Trophoblast cell (in vitro differentiated cells and primary cell): ENCODE measurements at regions not wholly inside any gene's neighbourhood (a gene's known extent, or its start where the extent isn't known, plus 50 kb on each side); places are given as distances from the start of the nearest gene placed in this dataset.

Experiments
- DNase-seq, 2 donors: peaks; one replicate each; pipeline ENCODE4 v3.0.0-alpha.2; 2016
- H2AFZ ChIP-seq: 2 replicates; pipeline ENCODE4 v1.6.1; 2013; ENCODE audit warnings: low read length, moderate library complexity, mild to moderate bottlenecking; ENCODE audit not compliant: insufficient read depth, poor library complexity
- H2AK5ac ChIP-seq: 2 replicates; pipeline ENCODE4 v1.6.1; 2013; ENCODE audit warnings: mild to moderate bottlenecking, low read length
- H2BK120ac ChIP-seq: 2 replicates; pipeline ENCODE4 v1.6.1; 2013; ENCODE audit warnings: low read length, mild to moderate bottlenecking, moderate library complexity; ENCODE audit not compliant: insufficient read depth, poor library complexity
- H2BK12ac ChIP-seq: 2 replicates; pipeline ENCODE4 v1.6.1; 2013; ENCODE audit warnings: mild to moderate bottlenecking, low read length, moderate library complexity
- H2BK5ac ChIP-seq: 2 replicates; pipeline ENCODE4 v1.6.1; 2013; ENCODE audit warnings: low read length, low read depth, moderate library complexity, mild to moderate bottlenecking; ENCODE audit not compliant: poor library complexity
- H3K14ac ChIP-seq: 2 replicates; pipeline ENCODE4 v1.6.1; 2013; ENCODE audit warnings: mild to moderate bottlenecking, low read length
- H3K18ac ChIP-seq: 2 replicates; pipeline ENCODE4 v1.6.1; 2013; ENCODE audit warnings: mild to moderate bottlenecking, low read length
- H3K23ac ChIP-seq: 2 replicates; pipeline ENCODE4 v1.6.1; 2013; ENCODE audit warnings: low read length
- H3K27ac ChIP-seq: 2 replicates; pipeline ENCODE4 v1.5.1; 2013; ENCODE audit warnings: low read depth, mild to moderate bottlenecking, inconsistent platforms, low read length, moderate library complexity
- H3K27me3 ChIP-seq: 2 replicates; pipeline ENCODE4 v1.6.1; 2013; ENCODE audit warnings: inconsistent platforms, mild to moderate bottlenecking, low read length, moderate library complexity; ENCODE audit not compliant: insufficient read depth
- H3K36me3 ChIP-seq, 2 experiments: 1 replicate in 1 of 2; 2 replicates in 1 of 2; pipeline ENCODE4 v1.6.1; 2013; ENCODE audit warnings: low read length in 2 of 2, mild to moderate bottlenecking in 2 of 2, moderate library complexity in 1 of 2; ENCODE audit not compliant: insufficient read depth in 2 of 2, control insufficient read depth in 1 of 2
- H3K4ac ChIP-seq: 2 replicates; pipeline ENCODE4 v1.6.1; 2013; ENCODE audit warnings: low read depth, mild to moderate bottlenecking, low read length, moderate library complexity
- H3K4me1 ChIP-seq, 2 experiments: 1 replicate in 1 of 2; 2 replicates in 1 of 2; pipeline ENCODE4 v1.6.1; 2013; ENCODE audit warnings: low read length in 2 of 2, mild to moderate bottlenecking in 2 of 2, moderate library complexity in 1 of 2; ENCODE audit not compliant: insufficient read depth in 2 of 2, control insufficient read depth in 1 of 2
- H3K4me2 ChIP-seq: 2 replicates; pipeline ENCODE4 v1.6.1; 2013; ENCODE audit warnings: inconsistent platforms, mild to moderate bottlenecking, low read length, moderate library complexity
- H3K4me3 ChIP-seq: 2 replicates; pipeline ENCODE4 v1.5.1; 2013; ENCODE audit warnings: mild to moderate bottlenecking, low read depth, low read length, inconsistent platforms
- H3K79me1 ChIP-seq: one replicate; pipeline ENCODE4 v1.6.1; 2013; ENCODE audit warnings: low read length
- H3K79me2 ChIP-seq: 2 replicates; pipeline ENCODE4 v1.6.1; 2013; ENCODE audit warnings: low read length, mild to moderate bottlenecking; ENCODE audit not compliant: control insufficient read depth, insufficient read depth, poor library complexity
- H3K9ac ChIP-seq: 2 replicates; pipeline ENCODE4 v1.6.1; 2013; ENCODE audit warnings: mild to moderate bottlenecking, low read length
- H3K9me3 ChIP-seq: 2 replicates; pipeline ENCODE4 v1.6.1; 2013; ENCODE audit warnings: low read depth, mild to moderate bottlenecking, control low read depth, inconsistent platforms, low read length; ENCODE audit not compliant: insufficient read depth
- H4K12ac ChIP-seq: 2 replicates; pipeline ENCODE4 v1.6.1; 2013; ENCODE audit warnings: low read depth, mild to moderate bottlenecking, low read length, moderate library complexity
- H4K8ac ChIP-seq: 2 replicates; pipeline ENCODE4 v1.6.1; 2013; ENCODE audit warnings: low read depth, mild to moderate bottlenecking, low read length, moderate library complexity
- H4K91ac ChIP-seq: one replicate; pipeline ENCODE4 v1.6.1; 2013; ENCODE audit warnings: low read depth, mild to moderate bottlenecking, low read length, moderate library complexity
- WGBS: extraction: QIAGEN DNeasy Blood & Tissue Kit; methylation state at CpG from one replicate; pipeline ENCODE4 v1.1.7; 2013; ENCODE audit warnings: missing lambda C conversion rate; ENCODE audit not compliant: insufficient read length, insufficient coverage; ENCODE audit errors: extremely low coverage; 5-methylcytosine and 5-hydroxymethylcytosine counted together

DNA sequence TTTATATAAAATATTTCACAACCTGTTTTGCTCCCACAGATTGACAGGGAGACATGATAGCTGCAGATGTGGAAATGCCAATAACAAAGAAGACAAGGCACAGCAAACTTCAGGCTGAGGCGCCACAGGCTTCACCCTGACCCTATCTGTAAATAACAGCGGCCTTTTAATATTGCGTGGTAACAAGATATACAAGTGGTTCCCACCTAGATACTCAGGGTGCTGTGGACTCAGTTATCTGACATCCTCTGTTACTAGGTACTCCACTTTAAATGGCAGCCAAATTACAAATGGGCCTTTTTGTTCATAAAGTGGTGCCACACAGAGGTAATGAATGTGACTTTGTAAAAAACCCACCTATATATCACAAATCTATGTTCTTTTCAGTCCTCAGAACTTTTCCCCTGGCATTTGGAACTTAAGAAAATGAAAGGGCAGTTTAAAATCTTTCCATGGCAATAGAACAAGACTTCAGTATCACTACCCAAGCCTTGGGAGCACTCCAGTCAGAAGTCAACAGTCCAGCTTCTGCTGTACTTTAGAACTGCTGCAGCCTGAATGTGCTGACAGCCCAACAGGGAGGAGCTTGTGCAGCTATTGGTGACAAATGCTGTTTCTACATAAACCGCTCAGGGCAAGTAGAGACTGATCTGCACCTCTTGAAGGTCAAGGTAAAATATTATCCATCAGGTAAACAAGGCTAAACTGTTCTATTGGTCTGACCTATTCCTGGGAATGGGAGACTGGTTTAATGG is 86.2 kb upstream of the DCD start:
- H3K18ac ChIP-seq = no peak overlapping the region
- WGBS = no CpG with 5 or more reads among the region's 4 CpGs
- H2BK5ac ChIP-seq = no peak overlapping the region
- no peak overlapping the region for H3K9ac ChIP-seq
- H3K14ac ChIP-seq = no peak overlapping the region
- no peaks in the 10 kb centered on the region for H3K36me3 ChIP-seq
- no peak overlapping the region for H4K12ac ChIP-seq
- no peak overlapping the region for H2BK12ac ChIP-seq
- no peaks in the 10 kb centered on the region for H3K79me1 ChIP-seq
- H4K8ac ChIP-seq = no peak overlapping the region
- no peak overlapping the region for H4K91ac ChIP-seq
- no peak overlapping the region for H3K4me3 ChIP-seq
- H2AK5ac ChIP-seq = no peak overlapping the region
- no peak for DNase-seq
- no peak overlapping the region for H3K4me2 ChIP-seq
- H2BK120ac ChIP-seq = no peak overlapping the region
- no peaks in the 10 kb centered on the region for H3K79me2 ChIP-seq
- H3K4ac ChIP-seq = no peak overlapping the region
- no peak overlapping the region for H3K27ac ChIP-seq
- no peaks in the 10 kb centered on the region for H3K4me1 ChIP-seq
- H2AFZ ChIP-seq = no peak overlapping the region
- no peaks in the 10 kb centered on the region for H3K9me3 ChIP-seq
- no peak overlapping the region for H3K23ac ChIP-seq
- H3K27me3 ChIP-seq = no peaks in the 10 kb centered on the region

DNA sequence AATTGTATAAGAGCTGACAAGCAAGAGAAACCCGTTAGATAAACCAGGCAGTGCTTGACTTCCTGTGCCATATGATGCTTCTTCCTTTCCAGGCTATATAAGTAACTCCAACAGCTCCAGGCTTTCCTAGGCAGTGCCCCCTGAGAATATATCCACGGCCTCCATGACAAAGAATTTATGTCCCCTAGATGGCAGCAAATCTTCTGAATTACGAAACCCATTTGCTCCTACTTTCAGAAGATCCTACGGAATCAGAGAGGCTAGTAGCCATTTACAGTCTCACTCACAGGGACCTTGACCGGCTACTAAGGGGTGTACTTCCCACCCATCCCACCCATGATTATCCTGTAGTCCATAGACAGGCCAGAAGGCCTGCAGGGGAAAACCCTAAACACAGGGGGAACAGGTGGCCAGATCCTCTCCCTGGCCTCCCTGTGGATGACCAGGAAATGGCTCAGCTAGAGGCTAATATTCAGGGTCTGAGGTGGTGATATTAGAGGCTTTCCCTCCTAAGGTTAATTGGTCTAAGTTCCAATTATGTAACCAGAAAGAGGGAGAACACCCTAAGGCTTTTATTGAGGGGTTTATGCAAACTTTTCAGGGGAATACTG is 77.2 kb upstream of the DCD start:
- H2AFZ ChIP-seq = no peak overlapping the region
- H3K9ac ChIP-seq = no peak overlapping the region
- H3K4me2 ChIP-seq = no peak overlapping the region
- DNase-seq = peak in 1 of 2 donors; percentile 39
- no peak overlapping the region for H3K4me3 ChIP-seq
- H3K27me3 ChIP-seq = no peaks in the 10 kb centered on the region
- no peaks in the 10 kb centered on the region for H3K36me3 ChIP-seq
- H4K12ac ChIP-seq = no peak overlapping the region
- H3K79me2 ChIP-seq = no peaks in the 10 kb centered on the region
- no CpG with 5 or more reads among the region's 5 CpGs for WGBS
- peaks cover 3% of the 10 kb centered on the region for H3K9me3 ChIP-seq
- H3K18ac ChIP-seq = no peak overlapping the region
- H3K4ac ChIP-seq = no peak overlapping the region
- no peak overlapping the region for H2BK5ac ChIP-seq
- no peak overlapping the region for H3K14ac ChIP-seq
- H3K4me1 ChIP-seq = no peaks in the 10 kb centered on the region
- no peak overlapping the region for H4K8ac ChIP-seq
- H3K23ac ChIP-seq = no peak overlapping the region
- H2BK12ac ChIP-seq = no peak overlapping the region
- H2AK5ac ChIP-seq = no peak overlapping the region
- no peak overlapping the region for H3K27ac ChIP-seq
- H4K91ac ChIP-seq = no peak overlapping the region
- no peaks in the 10 kb centered on the region for H3K79me1 ChIP-seq
- H2BK120ac ChIP-seq = no peak overlapping the region

DNA sequence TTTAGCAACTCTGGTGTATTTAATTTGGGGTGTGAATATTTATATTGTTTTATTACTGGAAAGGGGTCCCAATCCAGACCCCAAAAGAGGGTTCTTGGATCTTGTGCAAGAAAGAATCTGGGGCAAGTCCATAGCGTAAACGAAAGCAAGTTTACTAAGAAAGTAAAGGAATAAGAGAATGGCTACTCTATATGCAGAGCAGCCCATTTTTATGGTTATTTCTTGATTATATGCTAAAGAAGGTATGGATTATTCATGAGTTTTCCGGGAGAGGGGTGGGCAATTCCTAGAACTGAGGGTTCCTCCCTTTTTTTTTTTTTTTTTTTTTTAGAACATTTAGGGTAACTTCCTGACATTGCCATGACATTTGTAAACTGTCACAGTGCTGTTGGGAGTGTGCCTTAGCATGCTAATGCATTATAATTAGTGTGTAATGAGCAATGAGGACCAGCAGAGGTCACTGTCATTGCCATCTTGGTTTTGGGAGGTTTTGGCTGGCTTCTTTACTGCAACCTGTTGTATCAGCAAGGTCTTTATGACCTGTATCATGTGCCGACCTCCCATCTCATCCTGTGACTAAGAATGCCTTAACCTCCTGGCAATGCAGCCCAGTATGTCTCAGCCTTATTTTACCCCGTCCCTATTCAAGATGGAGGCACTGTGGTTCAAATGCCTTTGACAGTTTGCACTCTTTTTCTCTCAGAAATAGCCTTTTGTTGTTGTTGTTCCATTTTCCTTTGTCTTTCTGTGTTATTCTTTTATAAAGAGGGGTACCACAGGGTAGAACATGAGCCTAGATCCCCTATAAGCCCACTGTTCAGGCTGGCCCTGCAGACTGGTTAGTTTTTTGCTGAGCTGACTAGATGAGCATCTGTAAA is 75.5 kb upstream of the DCD start:
- H2BK5ac ChIP-seq = no peak overlapping the region
- no peak overlapping the region for H2BK120ac ChIP-seq
- H3K4me3 ChIP-seq = no peak overlapping the region
- no peak overlapping the region for H3K23ac ChIP-seq
- H3K9ac ChIP-seq = no peak overlapping the region
- peaks cover 3% of the 10 kb centered on the region for H3K9me3 ChIP-seq
- no peak overlapping the region for H3K14ac ChIP-seq
- no peak overlapping the region for H4K91ac ChIP-seq
- DNase-seq = peak in 1 of 2 donors; percentile 59
- no peak overlapping the region for H3K4me2 ChIP-seq
- H2AK5ac ChIP-seq = no peak overlapping the region
- H3K4ac ChIP-seq = no peak overlapping the region
- no peak overlapping the region for H2BK12ac ChIP-seq
- H3K36me3 ChIP-seq = no peaks in the 10 kb centered on the region
- no peak overlapping the region for H3K18ac ChIP-seq
- no peak overlapping the region for H4K12ac ChIP-seq
- H3K79me1 ChIP-seq = no peaks in the 10 kb centered on the region
- no peak overlapping the region for H3K27ac ChIP-seq
- H2AFZ ChIP-seq = no peak overlapping the region
- no peaks in the 10 kb centered on the region for H3K4me1 ChIP-seq
- H3K27me3 ChIP-seq = no peaks in the 10 kb centered on the region
- H4K8ac ChIP-seq = no peak overlapping the region
- H3K79me2 ChIP-seq = no peaks in the 10 kb centered on the region
- WGBS = no CpG with 5 or more reads among the region's 5 CpGs

GRCh38 chr12:54721312-54721711 is 73.1 kb upstream of the DCD start:
- H3K79me1 ChIP-seq = no peaks in the 10 kb centered on the region
- H3K23ac ChIP-seq = no peak overlapping the region
- no peak overlapping the region for H3K4me3 ChIP-seq
- no peaks in the 10 kb centered on the region for H3K4me1 ChIP-seq
- H3K79me2 ChIP-seq = no peaks in the 10 kb centered on the region
- no peak overlapping the region for H2AFZ ChIP-seq
- H3K14ac ChIP-seq = no peak overlapping the region
- no peak overlapping the region for H2AK5ac ChIP-seq
- H2BK12ac ChIP-seq = no peak overlapping the region
- H4K91ac ChIP-seq = no peak overlapping the region
- H4K12ac ChIP-seq = no peak overlapping the region
- H2BK120ac ChIP-seq = no peak overlapping the region
- no peaks in the 10 kb centered on the region for H3K27me3 ChIP-seq
- no peak overlapping the region for H3K4me2 ChIP-seq
- H3K36me3 ChIP-seq = no peaks in the 10 kb centered on the region
- H4K8ac ChIP-seq = no peak overlapping the region
- H3K9me3 ChIP-seq = no peaks in the 10 kb centered on the region
- H3K27ac ChIP-seq = no peak overlapping the region
- no peak overlapping the region for H3K4ac ChIP-seq
- no peak overlapping the region for H3K18ac ChIP-seq
- no peak overlapping the region for H2BK5ac ChIP-seq
- WGBS = 89% methylated on average over 2 of the region's 3 CpGs
- DNase-seq = no peak
- H3K9ac ChIP-seq = no peak overlapping the region
